GM21529 (cell line): ENCODE measurements at regions not wholly inside any gene's neighbourhood (a gene's known extent, or its start where the extent isn't known, plus 50 kb on each side); places are given as distances from the start of the nearest gene placed in this dataset.
"Not testable (repeated sequence)": the region's sequence is repeated elsewhere in the genome, so short reads cannot be mapped to it uniquely, and the experiment has no call there.

ENCODE experiments used
- ATAC-seq: cut with Tn5 transposase; IDR thresholded peaks from one replicate; pipeline ENCODE4 v1.9.1; 2021; ENCODE audit not compliant: unreplicated experiment

DNA sequence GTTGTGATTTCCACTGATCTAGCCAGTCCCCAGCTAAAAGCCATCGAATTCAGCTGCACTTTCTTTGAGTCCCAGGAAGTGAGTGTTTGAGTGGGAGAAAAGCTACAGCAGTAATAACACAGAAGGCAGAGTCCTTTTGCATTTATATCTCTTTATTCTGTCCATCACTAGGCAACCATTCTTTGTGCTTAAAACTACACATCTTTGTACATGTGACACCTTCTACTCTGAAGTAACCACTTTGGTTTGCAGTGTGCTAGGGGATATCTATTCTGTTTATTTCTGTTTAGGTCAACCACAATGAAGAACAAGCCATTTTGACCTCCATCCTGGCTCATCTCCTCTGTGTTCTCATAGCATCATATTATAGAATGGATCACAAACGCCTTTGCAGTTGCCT lies 226.0 kb upstream of the SERP2 start:
- no peak for ATAC-seq

- no peak for ATAC-seq
Observed at GRCh38 chr13:44148159-44148914, 225.3 kb upstream of the SERP2 start.

DNA sequence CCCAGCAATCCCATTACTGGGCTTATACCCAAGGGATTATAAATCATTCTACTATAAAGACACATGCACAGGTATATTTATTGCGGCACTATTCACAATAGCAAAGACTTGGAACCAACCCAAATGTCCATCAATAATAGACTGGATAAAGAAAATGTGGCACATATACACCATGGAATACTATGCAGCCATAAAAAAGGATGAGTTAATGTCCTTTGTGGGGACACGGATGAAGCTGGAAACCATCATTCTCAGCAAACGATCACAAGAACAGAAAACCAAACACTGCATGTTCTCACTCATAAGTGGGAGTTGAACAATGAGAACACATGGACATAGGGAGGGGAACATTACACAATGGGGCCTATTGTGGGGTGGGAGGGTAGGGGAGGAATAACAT lies 224.4 kb upstream of the SERP2 start:
- ATAC-seq = not testable (repeated sequence)

- no peak for ATAC-seq
Observed at GRCh38 chr13:44149821-44150220, 223.8 kb upstream of the SERP2 start.

DNA sequence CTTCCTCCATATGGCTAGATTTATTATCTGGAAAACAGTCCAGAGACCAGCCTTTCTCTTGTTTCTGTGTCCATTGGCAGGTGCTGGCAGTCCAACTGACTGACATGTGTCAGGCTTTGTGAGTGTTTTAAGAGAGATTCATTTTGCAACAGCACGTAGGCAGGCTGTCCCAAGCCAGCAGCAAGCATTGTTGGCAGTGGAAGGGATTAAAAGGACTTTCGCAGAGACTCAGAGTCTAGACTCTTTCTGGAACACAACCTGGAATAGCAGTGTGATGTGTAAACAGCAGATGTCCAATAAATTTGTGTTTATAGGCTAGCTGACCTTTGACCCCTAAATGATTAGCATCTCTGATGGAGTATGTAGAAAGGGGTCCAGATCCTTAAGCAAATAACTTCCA lies 222.2 kb upstream of the SERP2 start:
- no peak for ATAC-seq

- no peak for ATAC-seq
Observed at GRCh38 chr13:44153496-44153895, 220.1 kb upstream of the SERP2 start.

- ATAC-seq = no peak
Observed at GRCh38 chr13:44155422-44156293, 218.0 kb upstream of the SERP2 start.

DNA sequence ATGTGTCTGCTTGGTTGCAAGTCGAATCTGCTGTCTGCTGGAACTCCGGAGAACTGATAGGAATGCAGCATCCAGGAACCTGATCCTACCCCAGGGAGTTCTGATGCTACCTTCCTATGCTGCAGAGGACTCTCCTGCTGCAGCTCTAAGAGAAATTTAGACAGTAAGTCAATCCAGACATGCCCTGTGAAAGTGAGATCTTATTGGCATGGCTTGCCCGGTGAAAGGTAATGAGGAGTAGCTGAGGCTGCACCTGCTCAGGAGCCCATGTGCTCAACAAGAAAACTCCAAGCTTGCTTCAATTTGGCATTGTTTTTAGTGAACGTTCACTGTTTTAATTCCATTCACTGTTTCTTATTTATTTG lies 217.3 kb upstream of the SERP2 start:
- ATAC-seq = no peak

DNA sequence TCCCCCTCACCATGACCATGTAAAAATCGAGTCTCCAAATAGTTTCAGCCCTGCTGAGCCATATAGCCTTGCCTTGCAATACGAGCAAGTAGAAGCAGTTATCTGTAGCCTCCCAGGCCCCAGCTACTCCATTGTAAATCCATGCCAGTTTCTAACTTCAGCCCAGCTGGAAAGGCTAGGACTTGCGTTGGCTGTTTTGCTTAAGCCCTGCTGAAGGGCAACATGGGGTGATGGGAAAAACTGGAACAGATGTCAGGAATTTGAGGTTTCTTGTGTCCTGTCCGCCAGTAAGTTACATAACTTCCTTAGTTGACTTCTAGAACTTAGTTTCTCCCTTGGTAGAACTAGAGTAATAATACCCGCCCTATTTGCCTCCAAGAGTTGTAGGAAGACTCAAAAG lies 216.0 kb upstream of the SERP2 start:
- no peak for ATAC-seq

GRCh38 chr13:44158098-44158521 lies 215.5 kb upstream of the SERP2 start:
- ATAC-seq = no peak

GRCh38 chr13:44158881-44159632 lies 214.6 kb upstream of the SERP2 start:
- ATAC-seq = no peak

- no peak for ATAC-seq
Observed at GRCh38 chr13:44159633-44160279, 213.9 kb upstream of the SERP2 start.

DNA sequence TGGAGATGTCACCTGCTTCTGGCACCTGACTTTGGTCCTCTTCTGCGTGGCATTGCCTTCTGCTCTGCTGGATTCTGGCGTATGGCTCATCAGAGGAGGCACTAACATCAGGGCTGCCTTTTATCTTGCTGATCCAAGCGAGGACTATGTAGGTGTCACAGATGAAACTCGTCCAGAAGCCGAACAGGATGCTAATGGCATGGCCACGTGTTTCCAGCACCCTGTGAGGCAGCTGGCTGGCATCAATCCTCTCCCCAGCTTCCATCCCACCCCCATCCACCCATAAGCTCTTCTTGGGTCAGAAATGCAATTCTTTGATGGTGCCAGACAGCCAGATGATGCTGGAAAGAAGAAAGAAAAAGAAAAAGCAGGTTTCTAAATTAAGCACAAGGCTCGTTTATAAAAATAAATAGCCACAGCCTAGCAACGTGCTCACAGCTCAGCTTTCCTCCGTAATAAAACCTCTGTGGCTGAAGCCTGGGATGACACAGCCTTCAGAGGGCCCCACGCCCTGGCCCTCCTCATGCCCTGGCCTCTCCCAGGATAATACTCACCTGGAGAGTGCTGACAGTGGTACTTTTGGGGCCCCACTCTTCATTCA lies 212.9 kb upstream of the SERP2 start:
- no peak for ATAC-seq

- ATAC-seq = no peak
Observed at GRCh38 chr13:44163108-44163507, 210.5 kb upstream of the SERP2 start.

DNA sequence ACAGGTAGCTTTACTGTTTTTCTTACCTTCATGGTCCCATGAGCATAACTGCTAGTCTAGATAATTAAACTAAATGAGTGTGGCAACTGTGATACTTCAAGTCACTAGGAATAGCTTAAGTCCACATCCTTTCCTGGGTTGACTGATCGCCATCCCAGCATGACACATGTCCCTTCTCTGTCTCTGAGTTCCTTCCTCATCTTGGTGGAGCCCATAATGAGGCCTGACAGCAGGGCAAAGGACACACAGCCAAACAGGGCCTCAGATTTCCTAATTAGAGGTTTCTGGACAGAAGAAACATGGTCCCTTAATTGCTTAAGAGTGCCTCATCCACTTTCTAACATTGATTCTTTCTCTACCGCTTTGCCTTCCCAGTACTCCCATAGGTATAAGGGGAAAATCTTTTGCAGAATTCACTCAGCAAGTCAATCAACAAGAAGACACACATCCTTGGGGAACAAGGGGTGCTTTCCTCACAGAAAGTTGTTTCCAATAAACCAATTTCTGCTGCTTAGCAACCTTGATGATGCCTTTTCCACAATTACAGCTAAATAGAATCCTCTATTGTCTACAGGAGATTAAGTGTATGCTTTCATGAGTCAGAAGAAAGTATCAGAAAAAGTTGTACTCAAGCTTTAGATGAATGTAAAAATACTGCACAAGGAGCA lies 208.3 kb upstream of the SERP2 start:
- no peak for ATAC-seq

DNA sequence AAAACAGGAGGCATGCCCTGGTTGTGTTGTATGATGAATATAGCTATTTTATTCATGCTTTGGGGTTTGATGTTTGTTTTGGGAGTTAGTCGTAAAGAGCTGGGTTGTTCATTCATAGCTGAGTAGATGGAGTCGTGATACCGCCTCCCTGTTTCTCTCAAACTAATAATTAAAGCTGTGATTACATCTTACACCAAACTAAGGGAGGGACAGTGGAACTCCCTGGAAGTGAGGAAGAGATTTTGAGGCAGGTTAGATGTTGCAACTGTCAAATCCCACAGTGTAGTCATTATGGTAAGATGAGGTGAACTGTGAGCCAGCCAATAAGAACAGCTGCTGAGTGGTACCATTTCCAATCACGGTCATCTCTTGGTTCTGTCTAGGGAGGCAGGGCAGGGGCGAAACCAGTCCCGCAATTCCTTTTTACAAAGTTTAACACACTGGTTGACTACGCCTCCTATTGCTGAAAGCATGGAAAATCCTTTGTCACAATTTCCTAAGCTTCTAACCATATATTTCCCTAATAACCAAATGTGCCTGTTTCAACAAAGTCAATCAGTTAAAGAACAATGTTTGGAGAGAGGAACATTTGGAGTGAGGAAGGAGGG lies 207.6 kb upstream of the SERP2 start:
- no peak for ATAC-seq

- ATAC-seq = no peak
Observed at GRCh38 chr13:44169018-44169911, 204.4 kb upstream of the SERP2 start.

DNA sequence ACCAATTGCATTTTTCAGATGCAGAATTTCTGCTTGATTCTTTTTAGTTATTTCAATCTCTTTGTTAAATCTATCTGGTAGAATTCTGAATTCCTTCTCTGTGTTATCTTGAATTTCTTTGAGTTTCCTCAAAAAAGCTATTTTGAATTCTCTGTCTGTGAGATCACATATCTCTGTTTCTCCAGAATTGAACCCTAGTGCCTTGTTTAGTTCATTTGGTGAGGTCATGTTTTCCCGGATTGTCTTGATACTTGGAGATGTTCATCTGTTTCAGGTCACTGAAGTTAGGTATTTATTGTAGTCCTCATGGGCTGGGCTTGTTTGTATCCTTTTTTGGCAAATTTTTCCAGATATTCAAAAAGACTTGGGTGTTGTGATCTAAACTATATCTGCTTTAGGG lies 202.9 kb upstream of the SERP2 start:
- no peak for ATAC-seq

GRCh38 chr13:44171156-44171555 lies 202.5 kb upstream of the SERP2 start:
- ATAC-seq = no peak
